Right renal cortex interstitium (tissue), 3 donors: ENCODE measurements at regions not wholly inside any gene's neighbourhood (a gene's known extent, or its start where the extent isn't known, plus 50 kb on each side); places are given as distances from the start of the nearest gene placed in this dataset.
A peak's percentile ranks its signal among the peaks of the same experiment; 100 is the strongest.

Experiments used
- DNase-seq, 3 donors: peaks; one replicate each; pipeline ENCODE4 v3.0.0-alpha.2; 2013; ENCODE audit warnings: low read depth in 3 of 3, low spot score in 2 of 3

DNA sequence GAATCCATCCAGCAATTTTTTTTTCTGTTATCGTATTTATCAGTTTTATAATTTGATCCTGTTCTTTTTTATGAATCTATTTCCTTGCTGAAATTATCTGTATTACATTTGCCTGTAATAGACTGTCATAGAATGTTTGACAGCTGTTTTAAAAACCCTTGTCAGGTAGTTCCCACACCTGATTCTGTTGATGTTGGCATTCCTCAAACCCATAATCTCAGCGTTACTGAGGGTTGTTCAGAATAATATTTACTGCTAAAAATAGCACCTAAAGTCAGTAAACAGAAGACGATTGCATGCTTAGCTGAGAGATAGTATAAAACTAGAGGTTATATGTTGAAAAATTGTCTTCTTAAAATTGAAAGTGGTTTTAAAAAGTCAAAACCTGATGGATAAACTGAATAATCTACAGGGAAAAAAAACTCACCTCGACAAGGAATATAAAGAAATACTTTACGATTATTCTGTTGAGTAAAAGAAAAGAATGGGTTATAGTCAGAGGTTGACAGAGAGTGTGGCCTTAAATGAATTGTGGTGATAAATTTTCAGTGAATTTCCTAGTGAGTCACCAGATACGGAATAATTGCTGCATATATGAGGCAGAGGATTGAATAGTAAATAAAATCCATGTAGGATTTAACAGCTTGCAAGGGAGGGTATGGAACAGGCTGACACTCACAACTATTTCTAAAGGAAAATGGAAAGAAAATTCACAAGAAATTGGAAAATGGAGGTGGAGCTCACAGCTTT is 824.1 kb upstream of the IGFBP3 start:
- DNase-seq, result no peak

DNA sequence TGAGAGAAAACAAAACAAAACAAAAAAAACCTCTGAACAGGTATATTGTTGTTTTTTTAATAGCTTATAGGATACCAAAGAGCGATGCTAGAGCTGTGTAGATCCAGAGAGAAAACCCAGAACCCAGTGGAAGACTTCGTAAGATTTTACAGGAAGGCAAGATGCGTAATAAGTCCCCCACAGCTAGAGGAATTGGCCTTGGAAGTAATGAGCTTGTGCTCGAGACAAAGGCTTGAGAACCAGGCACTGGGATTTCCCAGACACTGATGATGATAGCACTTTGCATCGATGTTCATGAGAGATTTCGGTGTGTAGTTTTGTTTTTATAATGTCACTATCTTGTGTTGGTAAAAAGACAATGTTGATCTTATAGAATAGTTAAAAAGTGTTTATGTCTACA is 821.5 kb upstream of the IGFBP3 start:
- no peak for DNase-seq

DNA sequence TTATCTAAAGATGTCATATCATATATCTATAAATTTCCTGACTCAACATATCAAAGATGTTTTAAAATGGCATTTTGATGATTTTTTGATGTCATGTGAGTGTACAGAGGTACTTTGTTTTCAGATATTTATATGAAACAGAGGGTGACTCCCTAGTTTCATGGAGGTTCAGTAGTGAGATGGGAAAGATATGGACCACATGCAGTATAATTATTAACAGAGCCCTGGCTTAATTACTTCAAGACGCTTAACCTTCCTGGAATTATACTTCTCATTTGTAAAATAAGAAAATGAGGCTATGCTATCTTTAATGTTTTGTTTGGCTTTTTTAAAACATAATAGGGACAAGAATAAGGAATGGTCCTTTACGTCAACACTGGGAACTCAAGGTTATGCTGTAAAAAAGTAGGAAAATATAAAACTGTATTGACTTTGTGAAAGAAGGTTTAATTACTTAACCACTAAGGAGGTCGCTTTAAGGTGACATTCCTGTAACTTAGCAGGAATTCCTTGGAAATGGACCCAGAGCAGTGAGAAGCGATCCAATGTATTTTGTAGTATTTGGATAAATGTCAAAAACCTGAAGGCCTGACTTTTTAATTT is 821.0 kb upstream of the IGFBP3 start:
- DNase-seq, result peak in 1 of 3 donors; percentile 25

DNA sequence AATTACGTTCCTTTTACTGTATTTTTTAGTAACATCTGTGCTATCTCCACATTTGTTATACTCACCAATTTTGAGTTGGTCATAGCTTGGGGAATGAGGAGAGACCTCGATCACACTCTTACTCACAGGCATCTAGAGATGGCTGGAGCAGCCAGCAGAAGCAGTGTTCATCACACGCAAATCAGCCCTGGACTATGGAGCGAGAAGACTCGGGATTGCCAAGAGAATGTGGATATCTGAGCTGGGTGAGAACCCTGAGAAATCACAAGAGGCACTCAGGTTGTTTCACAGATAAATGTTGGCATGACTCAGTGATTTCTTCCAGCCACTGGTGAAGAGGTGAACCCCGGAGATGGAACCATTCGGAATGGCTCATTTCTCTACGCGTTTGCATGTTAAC is 820.1 kb upstream of the IGFBP3 start:
- DNase-seq, result no peak

DNA sequence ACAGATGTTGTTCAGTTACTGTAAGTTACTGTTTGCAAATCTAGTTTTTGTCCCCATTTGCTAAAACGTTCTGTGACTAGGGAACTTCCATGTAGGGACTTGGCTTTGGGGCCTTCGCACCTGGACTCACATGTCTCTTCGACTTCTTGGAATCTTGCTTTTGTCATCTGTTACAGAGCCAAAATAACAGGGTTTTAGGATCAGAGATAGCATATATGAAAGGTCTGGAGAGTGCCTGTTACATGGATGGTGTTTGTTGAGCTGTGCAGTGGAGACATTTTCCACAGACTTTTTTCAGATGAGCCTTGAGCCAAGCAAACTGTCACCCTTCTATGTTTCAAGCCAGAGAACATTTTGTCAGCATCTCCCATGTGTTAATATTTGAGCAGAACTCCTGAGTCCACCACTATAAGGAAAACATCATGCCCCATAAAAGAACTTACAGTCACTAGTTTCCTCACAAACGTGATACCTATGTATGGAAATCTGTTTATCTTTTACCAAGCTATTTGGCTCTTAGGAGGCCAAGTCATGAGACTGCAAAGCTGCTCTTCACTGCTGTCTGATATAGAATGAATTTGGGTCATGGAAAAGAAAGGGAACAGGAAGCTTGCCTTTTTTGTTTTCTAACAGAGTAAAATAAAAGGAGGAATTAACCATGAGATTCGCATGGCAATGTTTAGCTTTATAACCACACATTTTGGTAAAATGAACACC is 818.6 kb upstream of the IGFBP3 start:
- DNase-seq, result no peak

DNA sequence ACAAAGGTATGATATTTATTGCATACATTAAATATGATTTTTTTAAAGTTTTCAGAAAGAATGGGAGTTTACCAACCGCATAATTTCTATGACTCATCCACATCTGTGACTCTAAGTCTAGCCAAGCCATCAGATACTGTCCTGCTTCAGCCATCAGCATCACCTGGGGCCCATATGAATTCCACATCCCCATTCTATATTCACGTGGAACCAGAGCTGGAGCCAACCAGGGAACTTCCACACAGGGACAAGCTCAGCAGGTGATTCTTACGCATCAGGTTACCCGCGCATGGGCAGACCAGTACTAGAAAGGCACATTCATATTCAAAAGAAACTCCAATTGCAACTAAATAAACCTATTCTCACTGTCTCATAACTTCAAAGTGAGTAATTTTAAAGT is 817.7 kb upstream of the IGFBP3 start:
- no peak for DNase-seq

DNA sequence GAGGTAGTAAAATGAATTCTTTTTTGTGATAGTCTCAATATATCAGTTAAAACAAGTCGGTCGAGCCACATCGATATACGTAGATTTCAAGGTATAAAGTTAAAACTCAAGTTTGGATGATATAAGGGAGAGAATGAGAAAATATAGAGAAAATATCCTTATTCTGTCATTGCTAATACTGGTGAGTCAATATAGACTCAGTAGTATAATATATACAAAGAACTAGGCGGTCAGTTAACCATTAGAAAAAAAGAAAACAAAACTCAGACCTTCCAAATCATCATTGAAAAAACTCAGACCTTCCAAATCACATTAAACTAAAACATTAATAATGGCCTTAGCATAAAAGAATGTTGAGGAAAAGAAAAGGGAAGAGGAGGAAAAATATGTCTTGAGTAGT is 817.1 kb upstream of the IGFBP3 start:
- no peak for DNase-seq

DNA sequence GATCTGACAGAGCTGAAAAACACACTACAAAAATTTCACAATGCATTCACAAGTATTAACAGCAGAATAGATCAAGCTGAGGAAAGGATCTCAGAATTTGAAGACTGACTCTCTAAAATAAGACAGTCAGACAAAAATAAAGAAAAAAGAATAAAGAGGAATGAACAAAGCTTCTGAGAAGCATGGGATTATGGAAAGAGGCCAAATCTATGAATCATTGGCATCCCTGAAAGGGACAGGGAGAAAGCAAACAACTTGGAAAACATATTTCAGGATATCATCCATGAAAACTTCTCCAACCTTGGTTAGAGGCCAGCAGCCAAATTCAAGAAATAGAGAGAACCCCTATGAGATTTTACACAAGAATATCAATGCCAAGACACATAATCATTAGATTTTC is 804.8 kb upstream of the IGFBP3 start:
- DNase-seq, result no peak

DNA sequence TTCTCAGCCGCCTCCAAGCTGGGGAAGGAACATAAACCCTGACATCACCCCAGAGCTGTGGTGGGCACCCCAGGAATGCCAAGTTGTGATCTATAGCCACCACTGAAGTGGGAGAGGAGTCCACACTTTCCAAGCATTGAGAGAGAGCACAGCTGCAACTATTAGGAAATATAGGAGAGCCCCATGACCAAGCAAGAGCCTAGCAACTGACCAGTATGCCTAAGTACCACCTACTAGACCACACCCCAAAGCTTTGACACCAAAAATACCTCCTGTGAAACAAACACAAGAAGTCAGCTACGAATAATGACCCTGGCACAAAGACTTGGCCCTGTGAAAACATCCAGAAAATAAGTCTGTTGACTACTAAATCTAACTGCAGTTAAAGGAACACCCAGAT is 804.1 kb upstream of the IGFBP3 start:
- DNase-seq, result no peak

DNA sequence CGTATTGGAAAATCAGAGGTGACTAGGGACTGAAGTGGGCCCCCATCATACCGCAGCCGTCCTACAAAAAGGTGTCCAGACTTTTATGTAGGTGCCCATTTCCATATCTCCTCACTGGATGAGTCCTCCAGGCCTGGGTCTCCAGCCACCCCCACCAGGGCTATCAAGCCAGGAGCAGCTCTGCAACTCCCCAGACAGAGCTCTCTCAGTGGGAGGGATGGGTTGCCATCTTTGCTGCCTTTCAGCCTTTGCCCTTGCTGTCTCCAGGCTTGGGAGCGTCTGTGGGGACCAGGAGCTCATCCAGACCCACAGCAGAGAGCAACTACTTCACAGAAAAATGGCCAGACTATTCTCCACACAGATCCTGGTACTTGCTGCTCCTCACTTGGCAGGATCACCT is 802.7 kb upstream of the IGFBP3 start:
- no peak for DNase-seq

DNA sequence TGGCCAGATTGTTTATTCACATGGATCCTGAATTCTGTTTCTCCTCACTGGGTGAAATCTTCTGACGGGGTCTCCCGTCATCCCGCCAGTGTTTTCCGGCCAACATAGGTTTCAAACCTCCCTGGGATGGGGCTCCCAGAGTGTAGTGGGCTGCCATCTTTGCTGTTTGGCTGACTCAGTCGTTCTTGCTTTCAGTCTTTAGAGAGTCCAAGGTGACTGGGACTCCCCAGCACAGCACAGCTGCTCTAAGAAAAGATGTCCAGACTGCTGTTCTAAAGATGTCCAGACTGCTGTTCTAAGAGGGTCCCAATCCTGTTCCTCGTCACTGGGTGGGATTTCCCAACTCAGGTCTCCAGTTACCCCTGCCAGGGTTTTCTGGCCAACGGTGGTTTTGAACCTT is 801.9 kb upstream of the IGFBP3 start:
- no peak for DNase-seq

DNA sequence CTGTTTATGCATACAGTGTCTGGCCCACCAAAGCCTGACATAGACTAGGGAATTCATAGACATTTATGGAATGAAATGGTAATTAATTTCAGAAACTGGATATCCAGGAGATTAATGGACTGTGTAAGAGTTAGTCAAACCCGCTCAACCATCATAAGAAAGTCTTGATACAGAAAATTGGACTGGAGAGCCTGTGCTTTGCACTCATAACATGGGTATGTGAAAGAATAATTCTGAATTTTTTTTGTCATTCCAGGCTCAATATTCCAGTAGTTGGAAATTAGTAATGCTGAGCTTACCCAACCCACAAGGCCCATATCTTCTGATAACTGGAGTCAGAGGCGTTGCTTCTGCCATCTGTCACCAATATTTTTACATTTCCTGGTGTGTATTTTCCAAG is 799.7 kb upstream of the IGFBP3 start:
- no peak for DNase-seq

DNA sequence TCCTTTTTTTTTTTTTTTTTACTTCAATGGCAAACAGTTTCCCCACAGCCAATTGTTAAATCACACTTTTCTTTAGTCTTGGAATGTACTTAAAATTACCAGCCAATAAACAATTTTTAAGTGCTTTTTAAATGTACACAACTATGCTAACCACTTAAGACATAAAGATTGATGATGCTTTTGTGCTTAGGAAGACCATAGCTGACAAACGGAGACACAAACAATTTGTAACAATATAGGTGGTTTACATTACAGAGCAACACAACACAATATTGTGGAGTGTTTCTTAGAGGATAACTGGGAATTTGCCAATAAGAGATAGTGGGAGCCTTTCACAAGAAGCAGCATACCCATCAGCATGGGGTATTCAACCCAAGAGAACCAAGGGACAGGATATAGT is 798.5 kb upstream of the IGFBP3 start:
- DNase-seq, result no peak

DNA sequence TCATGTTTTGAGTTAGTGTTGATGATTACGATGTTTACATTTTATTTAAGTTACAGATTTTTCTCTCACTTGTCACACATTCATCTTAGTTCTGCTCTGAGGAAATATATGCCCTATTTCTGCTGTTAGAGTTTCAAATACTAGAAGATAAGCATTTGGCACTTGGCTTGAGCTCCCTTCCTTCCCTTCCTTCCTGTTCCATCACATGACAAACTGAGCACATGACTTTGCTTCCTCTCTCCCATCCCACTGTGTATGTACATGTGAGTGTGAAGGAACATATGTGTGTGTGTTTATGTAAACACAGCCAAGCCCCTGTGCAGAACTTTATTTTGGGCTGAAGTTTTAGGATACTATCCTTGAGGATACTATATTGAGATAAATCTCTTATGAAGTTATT is 795.9 kb upstream of the IGFBP3 start:
- DNase-seq, result no peak

DNA sequence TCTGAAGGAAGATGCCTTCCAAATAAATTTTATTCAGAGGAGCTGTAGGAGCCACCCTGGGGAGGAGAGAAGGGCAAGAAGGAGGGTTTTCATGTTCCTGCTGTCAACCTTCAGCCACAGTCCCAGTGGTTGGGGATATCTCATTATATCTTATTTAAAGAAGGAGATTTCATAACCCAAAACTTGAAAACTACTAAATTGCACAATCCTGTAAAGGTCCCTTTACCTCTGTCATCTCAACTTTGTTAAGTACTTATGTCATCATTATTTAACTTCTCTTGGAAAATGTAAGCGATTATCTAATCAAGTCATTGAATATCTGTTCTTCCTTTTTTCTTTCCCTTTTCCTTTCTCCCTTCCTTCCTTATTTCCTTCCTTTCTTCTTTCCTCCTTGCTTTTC is 794.5 kb upstream of the IGFBP3 start:
- no peak for DNase-seq

DNA sequence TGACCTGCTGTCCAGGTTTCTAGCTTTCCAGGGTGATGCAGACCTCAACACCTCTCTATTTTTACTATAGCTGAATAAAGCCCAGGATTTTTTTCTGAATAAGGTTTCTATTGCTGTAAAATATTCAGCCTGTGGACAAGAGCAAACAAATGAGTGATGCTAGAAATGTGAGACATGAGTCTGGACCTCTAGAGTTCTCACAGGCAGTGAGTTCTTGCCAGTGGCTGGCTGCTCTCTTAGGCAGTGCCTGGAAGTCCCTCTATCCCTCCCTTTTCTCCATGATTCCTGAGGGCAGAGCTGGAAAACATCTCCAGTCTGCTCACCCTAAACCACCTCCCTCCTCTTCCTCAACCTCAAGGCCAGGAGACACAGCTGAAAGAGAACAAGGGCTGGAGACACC is 793.8 kb upstream of the IGFBP3 start:
- no peak for DNase-seq

DNA sequence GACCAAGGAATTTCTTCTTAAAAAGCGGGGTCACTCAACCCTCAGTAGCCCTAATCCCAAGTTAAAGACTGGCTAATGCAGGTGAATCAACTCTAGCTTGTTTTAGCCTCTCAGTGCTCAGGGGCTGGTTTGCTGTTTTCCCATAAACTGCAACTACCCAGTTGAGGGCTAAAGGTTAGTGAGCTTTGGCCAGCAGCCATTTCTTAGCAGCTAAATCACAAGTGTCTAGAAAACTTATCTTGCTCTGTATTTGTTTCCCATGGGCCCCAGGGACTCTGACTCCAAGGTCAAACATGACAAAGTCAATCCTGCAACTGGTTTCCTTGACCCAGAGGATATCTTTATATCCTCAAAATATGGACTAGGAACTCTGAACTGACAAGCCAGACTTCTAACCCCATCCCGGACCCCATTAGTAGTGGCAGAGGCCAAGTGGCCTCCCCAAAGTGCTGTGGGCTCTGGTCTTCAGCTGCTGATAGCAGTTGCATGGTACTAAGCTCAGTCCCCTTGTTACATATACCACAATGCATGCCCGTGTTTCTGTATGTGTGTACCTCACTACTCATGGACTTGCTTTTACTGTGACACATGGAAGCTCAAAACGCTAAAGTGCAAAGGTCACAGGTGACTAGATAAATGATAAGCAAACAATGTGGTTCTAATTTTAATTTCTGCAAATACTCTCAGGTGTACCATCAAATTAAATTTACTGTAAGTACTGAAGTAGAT is 793.0 kb upstream of the IGFBP3 start:
- DNase-seq, result peak in 2 of 3 donors; percentile 27 to 46

DNA sequence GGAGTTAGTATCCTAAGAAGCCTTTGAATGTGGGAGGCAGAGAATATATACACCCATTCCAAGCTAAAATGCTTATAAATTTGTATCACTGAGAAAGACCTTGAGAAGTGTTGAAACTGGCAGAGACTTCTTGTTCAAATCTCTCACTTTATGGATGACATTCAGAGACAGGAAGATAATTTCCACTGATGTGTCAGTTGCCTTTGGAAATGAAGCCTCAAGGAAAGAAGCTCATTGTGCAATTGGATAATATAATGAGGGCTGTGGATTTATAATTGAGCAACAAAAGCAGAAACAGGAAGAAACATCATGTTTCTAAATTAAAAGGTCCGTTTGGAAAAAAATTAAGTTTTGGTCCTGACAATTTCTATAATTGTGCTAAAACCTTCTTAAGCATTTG is 789.9 kb upstream of the IGFBP3 start:
- DNase-seq, result no peak

DNA sequence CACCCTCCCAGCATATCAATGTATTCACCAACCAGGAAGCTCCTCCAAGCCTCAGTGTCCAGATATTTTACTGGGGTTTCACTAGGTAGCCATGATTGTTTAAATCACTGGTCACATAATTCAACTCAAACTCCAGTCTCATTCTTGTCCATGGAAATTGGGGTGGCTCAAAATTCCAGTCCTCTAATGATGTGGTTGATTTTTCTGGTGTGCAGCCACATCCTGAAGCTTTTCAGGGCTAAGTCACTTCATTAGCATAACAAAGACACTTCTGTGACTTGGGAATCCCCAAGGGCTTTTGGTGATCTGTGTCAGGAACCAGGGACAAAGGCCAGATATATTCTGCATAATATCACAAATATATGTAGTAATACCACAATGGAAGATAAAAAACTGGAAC is 786.9 kb upstream of the IGFBP3 start:
- no peak for DNase-seq

DNA sequence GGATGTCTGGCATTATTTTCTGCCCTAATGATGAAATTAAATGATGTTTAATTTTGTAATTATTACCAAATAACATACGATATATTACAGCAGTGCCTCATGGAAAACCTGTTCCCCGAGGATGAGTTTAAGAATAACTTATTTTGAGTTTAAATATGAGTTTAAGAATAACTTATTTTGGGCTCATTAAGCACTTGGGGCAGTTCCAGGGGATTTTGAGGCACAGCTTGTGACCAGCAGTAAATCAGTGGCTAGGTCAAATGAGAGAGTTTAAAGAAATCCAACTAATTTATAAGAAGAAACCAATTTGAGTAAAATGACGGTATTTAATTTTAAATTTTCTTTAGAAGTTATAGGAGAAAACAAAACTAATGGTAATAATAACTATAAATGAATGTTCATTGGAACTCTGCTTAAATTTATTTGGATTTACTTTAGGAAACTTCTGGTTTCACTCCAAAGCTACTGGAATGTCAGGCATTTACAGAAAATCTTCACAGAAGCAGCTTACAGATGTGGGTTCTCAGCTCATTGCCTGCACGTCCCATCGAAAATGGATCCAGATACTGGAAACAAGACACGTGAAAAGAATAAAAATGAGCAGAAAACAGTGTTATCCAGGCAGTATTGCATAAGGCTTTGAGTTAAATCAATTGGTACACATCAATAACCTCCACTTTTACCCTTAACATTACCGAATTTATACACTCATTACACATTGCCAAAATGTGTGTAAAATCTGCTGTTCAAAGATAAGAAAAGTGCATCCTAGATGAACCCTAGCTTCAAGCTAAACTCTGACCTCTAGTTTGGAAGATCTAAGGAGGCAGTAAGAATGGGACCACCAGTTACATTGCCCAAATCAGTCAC is 784.5 kb upstream of the IGFBP3 start:
- DNase-seq, result no peak

DNA sequence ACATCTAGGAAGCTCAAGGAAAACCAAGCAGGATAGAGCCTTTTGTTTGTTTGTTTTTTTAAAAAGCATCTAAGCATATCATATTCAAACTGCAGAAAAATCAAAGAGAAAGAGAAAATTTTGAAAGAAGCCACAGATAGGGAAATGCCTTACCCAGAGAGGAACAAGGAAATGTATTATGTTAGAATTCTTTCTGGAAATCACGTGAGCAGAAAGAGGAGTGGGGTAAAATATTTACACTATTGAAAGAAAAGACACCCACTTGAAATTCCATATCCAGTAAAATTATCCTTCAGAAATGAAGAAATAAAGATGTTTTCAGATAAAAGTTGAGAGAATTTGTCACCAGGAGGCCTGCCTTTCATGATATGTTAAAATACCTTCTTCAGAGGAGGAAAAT is 775.7 kb upstream of the IGFBP3 start:
- no peak for DNase-seq
